Stomach (tissue), 8 donors: ENCODE measurements at regions not wholly inside any gene's neighbourhood (a gene's known extent, or its start where the extent isn't known, plus 50 kb on each side); places are given as distances from the start of the nearest gene placed in this dataset.
A peak's percentile ranks its signal among the peaks of the same experiment; 100 is the strongest.

Experiments
- DNase-seq, 2 donors: peaks; one replicate each; pipeline versions ENCODE4 v3.0.0 to v3.0.0-alpha.2; 2013 to 2019
- H3K27ac ChIP-seq, 5 donors: fragments of 200-600 bp in 4 of 5; sonication (generic) in 4 of 5; one replicate each; pipeline ENCODE4 v1.5.1; 2013 to 2019; ENCODE audit warnings: mild to moderate bottlenecking in 1 of 5, moderate library complexity in 1 of 5
- H3K27me3 ChIP-seq, 3 donors: fragments of 200-600 bp; sonication (generic); one replicate each; pipeline ENCODE4 v1.5.1; 2017 to 2019; ENCODE audit warnings: mixed run types in 1 of 3
- H3K36me3 ChIP-seq, 4 donors: fragments of 200-600 bp; sonication (generic); 1 replicate in 3 of 4; 2 replicates in 1 of 4; pipeline ENCODE4 v1.5.1; 2016 to 2019
- H3K4me1 ChIP-seq, 4 donors: fragments of 200-600 bp; sonication (generic); one replicate each; pipeline ENCODE4 v1.5.1; 2016 to 2019
- H3K4me3 ChIP-seq, 4 donors: fragments of 200-600 bp; sonication (generic) in 3 of 4; one replicate each; pipeline ENCODE4 v1.5.1; 2016 to 2019; ENCODE audit warnings: mild to moderate bottlenecking in 1 of 4
- H3K9me3 ChIP-seq, 4 donors: fragments of 200-600 bp; sonication (generic); one replicate each; pipeline ENCODE4 v1.5.1; 2016 to 2019
- EP300 ChIP-seq: sonication (generic); formaldehyde crosslinking; IDR thresholded peaks from one replicate; pipeline ENCODE4 v1.6.1; 2017; ENCODE audit warnings: antibody characterized with exemption
- POLR2A ChIP-seq, 4 donors: fragments of 450-650 bp; IDR thresholded peaks; one replicate each; pipeline ENCODE4 v1.6.1; 2016; ENCODE audit warnings: antibody characterized with exemption in 4 of 4, control low read depth in 2 of 4, mild to moderate bottlenecking in 1 of 4, moderate library complexity in 1 of 4
- POLR2AphosphoS5 ChIP-seq, 3 donors: sonication (generic); formaldehyde crosslinking; IDR thresholded peaks; one replicate each; pipeline ENCODE4 v1.6.1; 2016; ENCODE audit warnings: antibody characterized with exemption in 3 of 3
- WGBS, 5 donors: extraction: QIAGEN DNeasy Blood & Tissue Kit in 3 of 5; methylation state at CpG; one replicate each; pipeline versions ENCODE4 v1.1.5 to v1.1.7; 2013 to 2018; 5-methylcytosine and 5-hydroxymethylcytosine counted together
- intact Hi-C: fragments of 100-400 bp; cut with DNase I; formaldehyde crosslinking; loops from one replicate; pipeline ENCODE4 v1.15.1; 2023; ENCODE audit warnings: low total_unique reads
- TF ChIP-seq, protein P1 (sequence below), 7 experiments: fragments of 450-650 bp in 4 of 7; fragments of 200-600 bp in 3 of 7; sonication (generic) in 3 of 7; IDR thresholded peaks; one replicate each; pipeline ENCODE4 v1.5.1; 2016 to 2019; ENCODE audit warnings: antibody characterized with exemption in 7 of 7, control low read depth in 2 of 7, mild to moderate bottlenecking in 1 of 7
- donor health status: healthy with polysubstance abuse.
- donor health status: Bipolar disorder and iron deficiency.
- donor health status: healthy.

DNA sequence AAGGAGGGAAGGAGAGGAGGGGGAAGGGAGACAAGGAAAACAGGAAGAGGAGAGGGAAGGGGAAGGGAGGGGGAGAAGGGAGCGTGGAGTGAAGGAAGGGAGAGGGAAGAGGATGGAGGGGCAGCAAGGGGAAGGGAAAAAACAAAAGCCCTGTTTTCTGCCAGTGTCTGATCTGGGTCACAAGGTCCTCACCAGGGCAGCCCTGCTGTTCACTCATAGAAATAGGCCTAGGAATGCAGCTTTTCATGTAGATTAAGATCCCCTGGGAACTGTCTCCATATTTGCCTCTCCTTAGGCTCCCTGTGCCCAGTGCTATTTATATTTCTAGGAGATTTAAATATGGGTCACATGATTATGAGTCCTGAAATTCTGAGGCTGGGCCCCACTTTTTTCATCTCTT, 790.7 kb downstream of the TNS3 start:
- H3K27ac ChIP-seq, result no peak overlapping the region
- H3K27me3 ChIP-seq, result no peaks in the 10 kb centered on the region
- intact Hi-C loops, result no loop called here
- no peak overlapping the region for H3K4me3 ChIP-seq
- H3K4me1 ChIP-seq, result no peaks in the 10 kb centered on the region
- no peak for TF ChIP-seq POLR2A (IDR thresholded peaks at IDR 0.05)
- TF ChIP-seq POLR2AphosphoS5 (IDR thresholded peaks at IDR 0.05), result no peak
- no peak for TF ChIP-seq EP300
- TF ChIP-seq, protein P1, sequence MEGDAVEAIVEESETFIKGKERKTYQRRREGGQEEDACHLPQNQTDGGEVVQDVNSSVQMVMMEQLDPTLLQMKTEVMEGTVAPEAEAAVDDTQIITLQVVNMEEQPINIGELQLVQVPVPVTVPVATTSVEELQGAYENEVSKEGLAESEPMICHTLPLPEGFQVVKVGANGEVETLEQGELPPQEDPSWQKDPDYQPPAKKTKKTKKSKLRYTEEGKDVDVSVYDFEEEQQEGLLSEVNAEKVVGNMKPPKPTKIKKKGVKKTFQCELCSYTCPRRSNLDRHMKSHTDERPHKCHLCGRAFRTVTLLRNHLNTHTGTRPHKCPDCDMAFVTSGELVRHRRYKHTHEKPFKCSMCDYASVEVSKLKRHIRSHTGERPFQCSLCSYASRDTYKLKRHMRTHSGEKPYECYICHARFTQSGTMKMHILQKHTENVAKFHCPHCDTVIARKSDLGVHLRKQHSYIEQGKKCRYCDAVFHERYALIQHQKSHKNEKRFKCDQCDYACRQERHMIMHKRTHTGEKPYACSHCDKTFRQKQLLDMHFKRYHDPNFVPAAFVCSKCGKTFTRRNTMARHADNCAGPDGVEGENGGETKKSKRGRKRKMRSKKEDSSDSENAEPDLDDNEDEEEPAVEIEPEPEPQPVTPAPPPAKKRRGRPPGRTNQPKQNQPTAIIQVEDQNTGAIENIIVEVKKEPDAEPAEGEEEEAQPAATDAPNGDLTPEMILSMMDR (IDR thresholded peaks at IDR 0.05), result no peak
- 43 to 65% (median 60%) methylated on average over 1 of the region's 1 CpG for WGBS, 5 donors
- no peaks in the 10 kb centered on the region for H3K9me3 ChIP-seq
- DNase-seq, result no peak
- H3K36me3 ChIP-seq, result no peaks in the 10 kb centered on the region

DNA sequence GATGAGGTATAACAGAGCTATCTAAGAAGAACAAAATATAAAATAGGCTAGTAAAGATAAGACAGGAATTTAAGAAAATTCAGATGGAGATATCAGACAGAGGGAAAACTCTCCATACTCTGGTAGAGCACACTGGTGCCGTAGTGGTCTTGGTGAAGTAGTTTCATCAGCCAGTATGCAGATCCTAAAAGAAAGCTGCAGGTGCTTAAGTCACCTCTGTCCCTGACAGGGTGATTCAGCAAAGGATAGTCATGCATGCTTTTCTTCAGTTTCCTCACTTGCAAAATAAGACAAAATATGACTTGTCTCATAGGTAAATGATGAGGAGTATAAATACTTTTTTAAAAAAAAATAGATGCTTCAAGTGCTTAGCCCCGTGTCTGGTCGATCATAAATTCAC, 794.9 kb downstream of the TNS3 start:
- no peak for TF ChIP-seq EP300
- no peak for TF ChIP-seq POLR2AphosphoS5 (IDR thresholded peaks at IDR 0.05)
- intact Hi-C loops, result no loop called here
- no peaks in the 10 kb centered on the region for H3K27me3 ChIP-seq
- WGBS, 5 donors, result 88 to 97% (median 91%) methylated on average over 3 of the region's 3 CpGs
- H3K4me3 ChIP-seq, result no peak overlapping the region
- H3K9me3 ChIP-seq, result no peaks in the 10 kb centered on the region
- no peaks in the 10 kb centered on the region for H3K4me1 ChIP-seq
- no peak for DNase-seq
- no peak overlapping the region for H3K27ac ChIP-seq
- no peaks in the 10 kb centered on the region for H3K36me3 ChIP-seq

DNA sequence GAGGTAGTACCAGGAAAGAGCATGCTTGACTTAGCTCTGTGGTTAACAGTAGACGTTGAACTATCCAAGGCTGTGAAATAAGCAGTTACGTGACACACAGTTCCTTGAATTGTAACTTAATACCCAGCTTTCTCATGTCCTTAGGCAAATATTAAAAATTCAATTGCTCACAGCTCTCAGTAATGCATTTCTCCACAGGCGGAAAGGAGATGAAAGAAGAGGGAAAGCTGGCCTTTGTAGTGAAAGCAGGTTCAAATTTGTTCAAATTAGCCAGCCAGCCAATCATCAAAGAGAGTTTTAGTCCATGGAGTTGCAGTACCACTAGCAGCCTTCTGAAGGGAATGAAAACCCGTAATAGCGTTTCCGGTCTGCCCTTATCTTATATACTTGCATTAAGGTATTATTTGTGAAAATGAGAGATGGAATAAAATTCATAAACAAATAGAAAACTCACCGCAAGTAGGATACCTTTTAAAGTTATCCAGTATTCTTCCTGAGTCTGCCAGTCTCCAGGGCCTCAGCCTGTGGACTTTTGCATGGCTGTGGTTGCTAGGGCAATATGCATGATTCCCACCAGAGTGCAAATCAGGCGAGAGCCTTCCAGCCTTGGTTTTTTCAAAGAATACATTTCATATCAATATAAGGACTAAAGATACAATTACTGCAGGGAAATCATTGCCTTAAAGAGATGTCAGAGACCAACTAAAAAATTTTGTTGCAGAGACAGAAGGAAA, 795.5 kb downstream of the TNS3 start:
- Histone ChIP-seq H3K36me3 (no peaks in the 10 kb centered on the region), H3K4me3 (no peak overlapping the region), H3K9me3 (no peaks in the 10 kb centered on the region), H3K27me3 (no peaks in the 10 kb centered on the region), H3K27ac (no peak overlapping the region), H3K4me1 (no peaks in the 10 kb centered on the region)
- intact Hi-C loops, result no loop called here
- TF ChIP-seq POLR2A (IDR thresholded peaks at IDR 0.05) (no peak), POLR2AphosphoS5 (IDR thresholded peaks at IDR 0.05) (no peak), EP300 (no peak)
- TF ChIP-seq, protein P1 (IDR thresholded peaks at IDR 0.05), result no peak
- 64 to 71% (median 66%) methylated on average over 8 of the region's 8 CpGs for WGBS, 5 donors
- DNase-seq, result peak in 1 of 2 donors; percentile 27

DNA sequence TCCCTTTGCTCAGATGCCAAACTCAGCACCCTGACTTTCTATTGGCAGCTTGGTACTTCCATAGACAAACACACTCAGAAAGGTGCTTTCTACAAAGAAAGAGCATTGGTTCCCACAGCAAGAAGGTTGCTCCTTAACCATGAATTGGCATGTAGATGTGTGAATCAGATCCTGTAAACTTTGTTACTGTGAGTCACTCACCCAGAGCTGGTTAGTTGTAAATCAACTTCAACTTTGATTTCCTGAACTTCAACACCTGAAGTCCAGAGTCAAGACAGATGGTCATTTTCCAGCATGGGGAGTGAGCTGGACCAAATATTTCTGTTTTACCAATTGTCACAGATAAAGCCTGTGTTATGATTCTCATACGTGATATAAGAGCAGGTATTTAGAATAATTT, 797.2 kb downstream of the TNS3 start:
- Histone ChIP-seq H3K27ac (no peak overlapping the region), H3K4me1 (no peaks in the 10 kb centered on the region), H3K27me3 (no peaks in the 10 kb centered on the region), H3K36me3 (no peaks in the 10 kb centered on the region), H3K9me3 (no peaks in the 10 kb centered on the region), H3K4me3 (no peak overlapping the region)
- whole genome bisulfite sequencing, 5 donors, result 85 to 94% (median 90%) methylated on average over 1 of the region's 1 CpG
- TF ChIP-seq, protein P1 (IDR thresholded peaks at IDR 0.05), result no peak
- TF ChIP-seq EP300 (no peak), POLR2A (IDR thresholded peaks at IDR 0.05) (no peak), POLR2AphosphoS5 (IDR thresholded peaks at IDR 0.05) (no peak)
- peak in 1 of 2 donors; percentile 32 for DNase-seq
- intact Hi-C loops, result no loop called here

DNA sequence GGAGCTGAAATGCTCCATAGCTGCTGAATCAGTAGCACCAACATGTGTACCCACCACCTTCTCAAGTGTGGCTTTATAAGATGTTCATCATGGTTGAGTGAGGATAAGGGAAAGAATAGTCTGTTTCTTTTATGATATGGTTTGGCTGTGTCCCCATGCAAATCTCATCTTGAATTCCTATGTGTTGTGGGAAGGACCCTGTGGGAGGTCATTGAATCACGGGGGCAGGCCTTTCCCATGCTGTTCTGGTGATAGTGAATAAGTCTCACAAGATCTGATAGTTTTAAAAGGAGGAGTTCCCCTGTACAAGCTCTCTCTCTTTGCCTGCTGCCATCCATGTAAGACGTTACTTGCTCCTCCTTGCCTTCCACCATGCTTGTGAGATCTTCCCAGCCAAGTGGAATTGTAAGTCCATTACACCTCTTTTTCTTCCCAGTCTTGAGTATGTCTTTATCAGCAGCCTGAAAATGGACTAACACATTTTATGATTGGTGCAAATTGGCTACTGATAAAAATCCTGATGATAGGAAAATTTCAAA, 799.9 kb downstream of the TNS3 start:
- TF ChIP-seq EP300, result no peak
- TF ChIP-seq POLR2AphosphoS5 (IDR thresholded peaks at IDR 0.05), result no peak
- TF ChIP-seq POLR2A (IDR thresholded peaks at IDR 0.05), result no peak
- TF ChIP-seq, protein P1 (IDR thresholded peaks at IDR 0.05), result no peak
- WGBS, 5 donors, result 66 to 81% (median 74%) methylated on average over 2 of the region's 2 CpGs
- Histone ChIP-seq H3K9me3 (no peaks in the 10 kb centered on the region), H3K4me1 (no peaks in the 10 kb centered on the region), H3K4me3 (no peak overlapping the region), H3K27me3 (no peaks in the 10 kb centered on the region), H3K36me3 (no peaks in the 10 kb centered on the region), H3K27ac (no peak overlapping the region)
- DNase-seq, result no peak
- intact Hi-C loops, result no loop called here
